Stimulated activated naive B cell treated with anti-CD40 and anti-IgM and Interleukin-4, amounts not matched to agents 10 μg/mL and 1 μg/mL and 100 μg/mL, for 72 hours (primary cell): ENCODE measurements at regions not wholly inside any gene's neighbourhood (a gene's known extent, or its start where the extent isn't known, plus 50 kb on each side); places are given as distances from the start of the nearest gene placed in this dataset.
A peak's percentile ranks its signal among the peaks of the same experiment; 100 is the strongest.

Source experiments
- ATAC-seq, 2 donors: fragments of 150-1000 bp; cut with Tn5 transposase; replicated peaks; 2 replicates each; pipeline ENCODE4 v1.10.0; 2021; ENCODE audit warnings: moderate library complexity in 1 of 2
- DNase-seq: peaks from one replicate; pipeline ENCODE4 v3.0.0; 2021
- H3K27ac Mint-ChIP-seq: one replicate; pipeline ENCODE4 v1.8.0; 2022; ENCODE audit warnings: mild to moderate bottlenecking, mixed read lengths
- H3K27me3 Mint-ChIP-seq, 2 donors: one replicate each; pipeline ENCODE4 v1.8.0; 2022; ENCODE audit warnings: mixed read lengths in 2 of 2
- H3K36me3 Mint-ChIP-seq, 2 donors: one replicate each; pipeline ENCODE4 v1.8.0; 2022; ENCODE audit warnings: mixed read lengths in 2 of 2, mild to moderate bottlenecking in 1 of 2
- H3K4me1 Mint-ChIP-seq, 2 donors: one replicate each; pipeline ENCODE4 v1.8.0; 2022; ENCODE audit warnings: mixed read lengths in 2 of 2, mild to moderate bottlenecking in 1 of 2
- H3K4me3 Mint-ChIP-seq, 2 donors: one replicate each; pipeline ENCODE4 v1.8.0; 2022; ENCODE audit warnings: mild to moderate bottlenecking in 2 of 2, mixed read lengths in 2 of 2, moderate library complexity in 1 of 2
- H3K9me3 Mint-ChIP-seq, 2 donors: one replicate each; pipeline ENCODE4 v1.8.0; 2022; ENCODE audit warnings: mixed read lengths in 2 of 2, mild to moderate bottlenecking in 1 of 2

GRCh38 chr13:107835339-107836018 lies 379.9 kb downstream of the LIG4 start:
- Mint-ChIP-seq H3K36me3 (no peaks in the 10 kb centered on the region), H3K27ac (no peak overlapping the region), H3K4me1 (no peaks in the 10 kb centered on the region), H3K9me3 (peaks cover 3 to 4% of the 10 kb centered on the region in 2 donors), H3K4me3 (no peak overlapping the region), H3K27me3 (no peaks in the 10 kb centered on the region)
- ATAC-seq (peak; percentile 82 to 95), DNase-seq (no peak)

DNA sequence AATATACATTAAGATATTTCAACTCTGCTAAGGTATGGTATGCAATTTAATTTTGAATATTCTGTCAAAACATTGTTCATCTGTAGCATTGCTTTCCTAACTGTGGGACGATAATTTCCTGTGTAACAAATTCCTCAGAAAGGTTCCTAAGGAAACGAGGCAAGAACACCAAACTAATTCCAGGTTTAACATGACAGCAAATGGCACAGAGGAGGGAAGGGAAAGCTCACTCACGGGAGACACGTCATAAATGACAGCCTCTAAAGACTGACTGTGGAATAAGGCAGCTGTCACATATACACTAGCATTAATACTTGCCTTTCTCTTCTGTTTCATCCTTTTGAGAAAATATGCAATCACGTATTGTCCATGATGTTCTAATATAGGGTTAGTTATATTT lies 380.6 kb downstream of the LIG4 start:
- DNase-seq (no peak), ATAC-seq (no peak)

DNA sequence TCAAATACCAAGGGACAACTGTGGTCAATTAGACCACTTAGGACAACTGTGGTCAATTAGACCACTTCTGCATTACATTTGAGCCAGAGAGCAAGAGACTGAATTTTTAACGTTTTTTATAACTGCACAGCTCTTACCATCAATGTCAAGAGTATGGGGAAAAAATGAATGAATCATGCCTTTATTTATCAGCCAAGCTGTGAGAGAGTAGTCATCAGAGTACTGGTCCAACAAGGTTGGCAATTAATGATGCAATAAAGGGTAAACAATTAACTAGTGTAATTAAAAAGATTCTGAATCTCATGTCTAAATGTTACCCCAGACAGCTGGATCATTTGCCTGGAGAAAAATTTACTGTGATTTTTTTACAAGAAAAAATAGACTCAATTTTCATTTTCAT lies 381.1 kb downstream of the LIG4 start:
- Mint-ChIP-seq H3K36me3 (no peaks in the 10 kb centered on the region), H3K27me3 (no peaks in the 10 kb centered on the region), H3K4me1 (no peaks in the 10 kb centered on the region), H3K9me3 (peaks cover 3 to 4% of the 10 kb centered on the region in 2 donors), H3K27ac (no peak overlapping the region), H3K4me3 (no peak overlapping the region)
- ATAC-seq (no peak), DNase-seq (no peak)

More for the DNA sequence above, 380.6 kb downstream of the LIG4 start:
- Mint-ChIP-seq H3K27me3 (no peaks in the 10 kb centered on the region), H3K36me3 (no peaks in the 10 kb centered on the region), H3K27ac (no peak overlapping the region), H3K4me1 (no peaks in the 10 kb centered on the region), H3K4me3 (no peak overlapping the region), H3K9me3 (peaks cover 3 to 4% of the 10 kb centered on the region in 2 donors)

GRCh38 chr13:107832500-107833100 lies 382.7 kb downstream of the LIG4 start:
- Mint-ChIP-seq H3K4me1 (no peaks in the 10 kb centered on the region), H3K27ac (no peak overlapping the region), H3K36me3 (no peaks in the 10 kb centered on the region), H3K27me3 (no peaks in the 10 kb centered on the region), H3K4me3 (no peak overlapping the region), H3K9me3 (peaks cover 3 to 4% of the 10 kb centered on the region in 2 donors)
- ATAC-seq (no peak), DNase-seq (no peak)

GRCh38 chr13:107830804-107831203 lies 384.5 kb downstream of the LIG4 start:
- peaks cover 4 to 6% of the 10 kb centered on the region in 2 donors for H3K9me3 Mint-ChIP-seq
- no peak overlapping the region for H3K27ac Mint-ChIP-seq
- H3K36me3 Mint-ChIP-seq: no peaks in the 10 kb centered on the region
- H3K4me3 Mint-ChIP-seq: no peak overlapping the region
- no peaks in the 10 kb centered on the region for H3K4me1 Mint-ChIP-seq
- DNase-seq (no peak), ATAC-seq (no peak)
- no peaks in the 10 kb centered on the region for H3K27me3 Mint-ChIP-seq

GRCh38 chr13:107827840-107828549 lies 387.3 kb downstream of the LIG4 start:
- DNase-seq: no peak
- no peaks in the 10 kb centered on the region for H3K27me3 Mint-ChIP-seq
- no peaks in the 10 kb centered on the region for H3K4me1 Mint-ChIP-seq
- no peak overlapping the region for H3K27ac Mint-ChIP-seq
- peaks cover 4 to 6% of the 10 kb centered on the region in 2 donors for H3K9me3 Mint-ChIP-seq
- no peak for ATAC-seq
- no peak overlapping the region for H3K4me3 Mint-ChIP-seq
- H3K36me3 Mint-ChIP-seq: no peaks in the 10 kb centered on the region

GRCh38 chr13:107824635-107825034 lies 390.7 kb downstream of the LIG4 start:
- DNase-seq: no peak
- Mint-ChIP-seq H3K36me3 (no peaks in the 10 kb centered on the region), H3K4me3 (no peak overlapping the region), H3K9me3 (peaks cover 0 to 3% of the 10 kb centered on the region in 2 donors), H3K27me3 (no peaks in the 10 kb centered on the region), H3K27ac (no peak overlapping the region), H3K4me1 (no peaks in the 10 kb centered on the region)
- no peak for ATAC-seq

GRCh38 chr13:107822006-107822405 lies 393.3 kb downstream of the LIG4 start:
- no peak overlapping the region for H3K27ac Mint-ChIP-seq
- H3K9me3 Mint-ChIP-seq: peaks cover 2 to 3% of the 10 kb centered on the region in 2 donors
- H3K4me1 Mint-ChIP-seq: no peaks in the 10 kb centered on the region
- no peaks in the 10 kb centered on the region for H3K27me3 Mint-ChIP-seq
- DNase-seq: no peak
- no peaks in the 10 kb centered on the region for H3K36me3 Mint-ChIP-seq
- ATAC-seq: no peak
- no peak overlapping the region for H3K4me3 Mint-ChIP-seq

GRCh38 chr13:107821492-107821891 lies 393.8 kb downstream of the LIG4 start:
- peaks cover 2 to 3% of the 10 kb centered on the region in 2 donors for H3K9me3 Mint-ChIP-seq
- H3K4me1 Mint-ChIP-seq: no peaks in the 10 kb centered on the region
- no peaks in the 10 kb centered on the region for H3K27me3 Mint-ChIP-seq
- H3K36me3 Mint-ChIP-seq: no peaks in the 10 kb centered on the region
- DNase-seq (no peak), ATAC-seq (no peak)
- H3K4me3 Mint-ChIP-seq: no peak overlapping the region
- H3K27ac Mint-ChIP-seq: no peak overlapping the region

DNA sequence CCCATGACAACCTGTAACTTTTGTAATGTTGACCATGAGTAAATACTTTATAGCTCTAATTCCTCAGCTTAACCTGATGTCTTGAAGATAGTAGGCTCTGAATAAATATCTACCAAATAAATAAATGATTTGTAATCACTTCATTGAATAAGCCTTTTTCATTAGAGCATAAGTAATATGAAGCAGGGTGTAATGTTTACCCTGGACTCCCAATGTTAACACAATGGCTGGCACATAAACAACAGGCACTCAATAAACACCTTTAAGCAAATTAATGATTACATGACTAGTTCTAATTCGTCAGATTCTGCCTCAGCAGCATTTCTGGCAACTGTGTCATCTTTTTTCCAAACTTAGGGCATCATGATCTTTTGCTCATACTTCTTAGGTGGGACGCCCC lies 396.3 kb downstream of the LIG4 start:
- Mint-ChIP-seq H3K9me3 (peaks cover 0 to 2% of the 10 kb centered on the region in 2 donors), H3K4me1 (no peaks in the 10 kb centered on the region), H3K27me3 (no peaks in the 10 kb centered on the region), H3K36me3 (no peaks in the 10 kb centered on the region), H3K4me3 (no peak overlapping the region), H3K27ac (no peak overlapping the region)
- ATAC-seq (no peak), DNase-seq (no peak)

DNA sequence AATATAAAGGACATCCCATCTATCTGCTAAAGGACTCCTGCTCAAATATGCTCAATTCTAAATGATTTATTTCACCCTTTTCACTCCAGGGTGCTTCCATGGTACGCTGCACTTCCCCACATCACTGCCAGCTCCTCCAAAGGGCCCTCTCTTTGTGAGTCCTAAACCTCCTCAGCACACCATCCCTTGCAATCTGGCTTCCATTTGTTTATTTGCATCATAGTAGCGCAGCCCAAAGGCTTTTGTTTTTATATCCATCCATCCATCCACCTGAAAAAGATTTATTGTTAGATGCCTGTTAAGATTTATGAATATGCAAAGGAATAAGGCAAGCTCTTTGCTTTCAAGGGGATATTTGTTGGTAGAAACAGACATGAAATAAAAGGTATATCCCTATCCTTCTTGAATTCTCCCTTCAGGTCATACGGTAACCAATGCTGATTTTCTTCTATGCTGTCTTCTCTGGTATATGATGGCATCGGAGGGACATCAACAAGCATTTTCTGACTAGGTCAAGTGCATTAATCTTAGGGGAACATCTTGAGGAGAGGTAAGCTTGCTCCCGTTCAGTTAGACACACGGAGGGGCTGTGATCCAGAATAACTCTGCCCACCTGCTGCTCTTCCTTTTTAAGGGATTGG lies 397.6 kb downstream of the LIG4 start:
- peaks cover 0 to 2% of the 10 kb centered on the region in 2 donors for H3K9me3 Mint-ChIP-seq
- ATAC-seq (no peak), DNase-seq (no peak)
- no peak overlapping the region for H3K27ac Mint-ChIP-seq
- H3K4me1 Mint-ChIP-seq: no peaks in the 10 kb centered on the region
- H3K27me3 Mint-ChIP-seq: no peaks in the 10 kb centered on the region
- no peaks in the 10 kb centered on the region for H3K36me3 Mint-ChIP-seq
- H3K4me3 Mint-ChIP-seq: no peak overlapping the region

DNA sequence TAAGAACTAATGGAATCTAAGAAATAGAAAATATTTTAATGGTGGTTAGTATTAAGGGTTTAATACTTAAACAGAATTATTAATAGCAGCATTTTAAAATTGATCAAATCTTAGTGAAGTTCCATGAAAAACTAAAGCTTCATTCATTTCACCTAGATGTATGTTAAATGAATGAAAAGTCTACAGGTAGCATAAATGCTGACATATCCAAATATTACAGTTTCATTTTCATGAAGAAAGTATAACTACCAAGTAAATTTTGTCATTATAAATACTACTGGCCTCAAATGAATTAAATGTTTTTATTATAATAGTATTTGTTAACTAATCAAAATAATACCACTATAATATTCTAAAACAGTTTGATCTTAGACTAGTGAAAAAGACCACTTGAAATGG lies 403.3 kb downstream of the LIG4 start:
- Mint-ChIP-seq H3K27me3 (no peaks in the 10 kb centered on the region), H3K36me3 (no peaks in the 10 kb centered on the region), H3K9me3 (no peaks in the 10 kb centered on the region), H3K4me3 (no peak overlapping the region), H3K4me1 (no peaks in the 10 kb centered on the region), H3K27ac (no peak overlapping the region)
- no peak for DNase-seq
- ATAC-seq: no peak

DNA sequence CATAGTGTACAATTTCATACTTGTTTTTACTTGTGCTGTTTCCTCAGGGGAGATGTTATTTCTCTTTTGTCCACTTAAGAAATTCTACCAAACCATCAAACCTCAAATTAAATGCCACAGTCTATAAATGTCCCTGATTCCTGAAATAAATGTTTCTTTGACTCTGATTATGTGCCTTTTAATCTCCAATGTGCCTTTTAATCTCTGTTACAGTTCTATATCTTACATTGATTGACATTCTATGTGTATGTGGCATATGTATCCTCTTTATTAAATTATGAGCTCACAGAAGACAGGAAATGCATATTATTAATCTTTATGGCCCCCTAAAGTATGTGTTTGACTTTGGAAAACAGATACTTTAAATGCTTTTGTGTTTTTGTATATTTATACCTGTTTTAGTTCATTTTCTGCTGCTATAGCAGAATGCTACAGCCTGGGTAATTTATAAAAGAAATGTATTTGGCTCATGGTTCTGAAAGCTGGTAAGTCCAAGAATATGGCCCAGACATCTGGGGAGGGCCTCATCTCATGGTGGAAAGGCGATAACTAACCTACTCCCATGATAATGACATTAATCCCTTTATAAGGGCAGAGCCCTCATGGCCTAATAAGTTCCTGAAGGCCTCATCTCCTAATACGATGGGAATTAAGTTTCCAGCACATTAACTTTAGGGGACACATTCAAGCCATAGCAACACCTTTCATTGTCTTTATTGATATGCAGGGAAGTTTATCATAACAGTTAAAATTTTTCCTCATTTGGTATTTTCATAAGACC lies 403.9 kb downstream of the LIG4 start:
- ATAC-seq (no peak), DNase-seq (no peak)
- Mint-ChIP-seq H3K4me3 (no peak overlapping the region), H3K9me3 (no peaks in the 10 kb centered on the region), H3K27ac (no peak overlapping the region), H3K4me1 (no peaks in the 10 kb centered on the region), H3K27me3 (no peaks in the 10 kb centered on the region), H3K36me3 (no peaks in the 10 kb centered on the region)

GRCh38 chr13:107809125-107809524 lies 406.2 kb downstream of the LIG4 start:
- DNase-seq (no peak), ATAC-seq (no peak)
- peaks cover 0 to 4% of the 10 kb centered on the region in 2 donors for H3K9me3 Mint-ChIP-seq
- H3K4me1 Mint-ChIP-seq: peaks cover 0 to 4% of the 10 kb centered on the region in 2 donors
- no peaks in the 10 kb centered on the region for H3K27me3 Mint-ChIP-seq
- H3K27ac Mint-ChIP-seq: no peak overlapping the region
- no peaks in the 10 kb centered on the region for H3K36me3 Mint-ChIP-seq
- H3K4me3 Mint-ChIP-seq: no peak overlapping the region
